AG10803 (cell line): ENCODE measurements at regions not wholly inside any gene's neighbourhood (a gene's known extent, or its start where the extent isn't known, plus 50 kb on each side); places are given as distances from the start of the nearest gene placed in this dataset.

Experiments
- DNase-seq: peaks from one replicate; pipeline ENCODE4 v3.0.0; 2010; ENCODE audit warnings: low read depth
- H3K4me3 ChIP-seq: 2 replicates; pipeline ENCODE4 v1.5.1; 2011; ENCODE audit warnings: mild to moderate bottlenecking, low read length, control low read depth
- TF ChIP-seq, protein P1 (sequence below): conservative IDR thresholded peaks from 2 replicates; pipeline ENCODE4 v1.5.1; 2011; ENCODE audit warnings: mild to moderate bottlenecking, low read length, control low read depth, inconsistent platforms

DNA sequence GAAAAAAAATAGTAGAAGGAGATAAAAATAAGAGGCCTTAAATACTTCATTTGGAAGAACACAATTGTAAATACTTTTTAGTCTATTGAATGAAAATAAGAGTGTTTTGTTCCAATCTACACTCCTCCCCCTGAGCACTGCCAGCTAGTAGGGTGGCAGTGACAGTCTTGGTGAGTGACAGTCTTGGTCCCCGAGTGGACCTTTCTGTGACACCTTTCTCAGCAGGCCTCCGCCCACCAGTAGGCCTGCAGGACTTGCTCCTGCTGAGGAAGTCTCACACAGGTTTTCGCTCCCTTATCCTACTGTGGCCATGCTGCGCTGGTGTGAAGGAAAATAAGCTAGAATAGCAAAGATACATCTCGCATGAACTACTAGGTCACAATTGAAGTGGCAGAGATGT, 666.8 kb downstream of the NR4A2 start:
- H3K4me3 ChIP-seq, result no peak overlapping the region
- TF ChIP-seq, protein P1, sequence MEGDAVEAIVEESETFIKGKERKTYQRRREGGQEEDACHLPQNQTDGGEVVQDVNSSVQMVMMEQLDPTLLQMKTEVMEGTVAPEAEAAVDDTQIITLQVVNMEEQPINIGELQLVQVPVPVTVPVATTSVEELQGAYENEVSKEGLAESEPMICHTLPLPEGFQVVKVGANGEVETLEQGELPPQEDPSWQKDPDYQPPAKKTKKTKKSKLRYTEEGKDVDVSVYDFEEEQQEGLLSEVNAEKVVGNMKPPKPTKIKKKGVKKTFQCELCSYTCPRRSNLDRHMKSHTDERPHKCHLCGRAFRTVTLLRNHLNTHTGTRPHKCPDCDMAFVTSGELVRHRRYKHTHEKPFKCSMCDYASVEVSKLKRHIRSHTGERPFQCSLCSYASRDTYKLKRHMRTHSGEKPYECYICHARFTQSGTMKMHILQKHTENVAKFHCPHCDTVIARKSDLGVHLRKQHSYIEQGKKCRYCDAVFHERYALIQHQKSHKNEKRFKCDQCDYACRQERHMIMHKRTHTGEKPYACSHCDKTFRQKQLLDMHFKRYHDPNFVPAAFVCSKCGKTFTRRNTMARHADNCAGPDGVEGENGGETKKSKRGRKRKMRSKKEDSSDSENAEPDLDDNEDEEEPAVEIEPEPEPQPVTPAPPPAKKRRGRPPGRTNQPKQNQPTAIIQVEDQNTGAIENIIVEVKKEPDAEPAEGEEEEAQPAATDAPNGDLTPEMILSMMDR, result no peak
- DNase-seq, result no peak

DNA sequence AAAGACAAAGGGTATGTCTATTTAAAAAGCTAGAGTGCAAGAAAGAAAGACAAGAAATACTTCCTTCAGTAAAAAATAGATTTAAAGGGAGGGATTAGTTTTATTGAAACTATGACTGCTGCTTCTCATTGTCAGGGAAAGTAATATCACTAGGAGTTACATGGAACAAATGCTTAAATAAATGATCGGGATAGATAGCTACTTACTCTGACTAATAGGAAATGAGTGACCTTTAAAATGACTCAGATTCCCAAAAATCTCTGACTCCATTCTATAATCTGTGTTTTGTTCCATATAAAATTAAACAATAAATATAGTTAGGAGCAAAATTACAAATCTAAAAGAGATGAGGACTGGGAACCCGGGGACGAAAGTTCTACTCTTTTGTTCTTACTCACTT, 669.3 kb downstream of the NR4A2 start:
- no peak overlapping the region for H3K4me3 ChIP-seq
- DNase-seq, result no peak
- TF ChIP-seq, protein P1, result no peak

DNA sequence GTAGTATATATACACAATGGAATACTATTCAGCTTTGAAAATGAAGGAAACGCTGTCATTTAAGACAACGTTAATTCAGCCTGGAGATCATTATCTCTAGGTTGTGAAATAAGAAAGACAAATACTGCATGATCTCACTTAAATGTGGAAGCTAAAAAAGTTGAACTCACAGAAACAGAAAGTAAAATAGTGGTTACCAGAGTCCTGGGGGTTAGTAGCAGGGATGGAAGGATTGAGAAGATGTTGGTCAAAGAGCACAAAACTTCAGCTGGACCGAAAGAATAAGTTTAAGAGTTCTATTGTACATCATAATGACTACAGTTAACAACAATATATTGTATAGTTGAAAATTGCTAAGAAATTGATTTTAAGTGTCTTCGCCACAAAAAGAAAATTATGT, 670.3 kb downstream of the NR4A2 start:
- TF ChIP-seq, protein P1, result no peak
- no peak overlapping the region for H3K4me3 ChIP-seq
- no peak for DNase-seq

DNA sequence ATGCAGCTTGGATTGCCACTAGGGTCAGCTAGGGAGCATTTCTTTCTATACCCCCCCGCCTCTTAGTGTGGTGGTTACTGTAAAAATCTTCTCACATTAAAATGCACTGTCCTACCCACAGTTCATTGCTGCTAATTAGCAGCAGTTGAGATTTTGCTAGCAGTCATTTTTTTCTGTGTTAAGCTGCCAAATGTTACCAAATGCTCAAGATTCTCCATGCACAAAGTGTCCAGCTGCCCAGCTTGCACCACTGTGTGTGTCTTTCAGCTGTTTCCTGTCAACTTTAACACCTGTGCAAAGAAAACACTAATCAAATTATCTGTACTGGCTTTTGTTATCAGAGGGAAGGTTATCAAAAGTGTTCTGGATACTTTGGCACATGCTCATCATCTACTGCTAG, 679.3 kb downstream of the NR4A2 start:
- no peak for DNase-seq
- no peak overlapping the region for H3K4me3 ChIP-seq
- TF ChIP-seq, protein P1, result no peak

DNA sequence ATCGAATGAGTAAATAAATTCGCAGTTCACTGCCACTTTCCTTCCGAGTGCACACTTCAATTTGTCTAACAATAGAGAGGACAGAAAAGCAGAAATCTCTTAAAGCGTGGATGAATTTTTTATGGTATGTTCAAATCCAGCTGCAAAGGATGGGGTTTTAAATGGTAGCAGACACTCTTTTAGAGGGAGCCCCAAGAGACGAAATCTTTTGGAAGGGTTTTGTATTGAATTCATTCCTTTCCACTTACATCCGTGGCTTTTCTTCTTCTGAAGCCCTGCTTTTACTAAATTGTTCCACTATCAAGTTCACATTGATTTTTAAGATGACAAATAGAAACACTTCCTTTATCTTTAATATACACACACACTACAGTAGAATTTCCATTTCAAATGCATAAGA, 680.7 kb downstream of the NR4A2 start:
- no peak for DNase-seq
- no peak overlapping the region for H3K4me3 ChIP-seq
- TF ChIP-seq, protein P1, result no peak

DNA sequence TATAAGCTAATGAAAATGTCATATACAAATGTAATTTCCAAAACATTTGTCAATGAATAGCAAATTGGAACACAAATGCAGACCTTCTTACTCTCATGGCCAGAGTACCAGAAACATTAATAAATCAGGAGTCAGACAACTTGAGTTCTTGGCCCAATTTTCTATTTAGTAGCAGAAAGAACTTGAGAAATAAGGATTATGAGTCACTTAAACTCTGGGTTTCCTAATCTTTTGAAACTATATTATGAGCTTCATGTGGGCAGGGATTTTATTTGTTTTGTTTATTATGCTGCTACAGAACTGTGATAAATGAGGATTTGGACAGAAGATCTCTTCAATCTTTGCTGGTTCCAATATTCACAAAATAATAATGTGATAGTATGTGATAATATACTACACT, 686.7 kb downstream of the NR4A2 start:
- DNase-seq, result no peak
- no peak overlapping the region for H3K4me3 ChIP-seq
- TF ChIP-seq, protein P1, result no peak

DNA sequence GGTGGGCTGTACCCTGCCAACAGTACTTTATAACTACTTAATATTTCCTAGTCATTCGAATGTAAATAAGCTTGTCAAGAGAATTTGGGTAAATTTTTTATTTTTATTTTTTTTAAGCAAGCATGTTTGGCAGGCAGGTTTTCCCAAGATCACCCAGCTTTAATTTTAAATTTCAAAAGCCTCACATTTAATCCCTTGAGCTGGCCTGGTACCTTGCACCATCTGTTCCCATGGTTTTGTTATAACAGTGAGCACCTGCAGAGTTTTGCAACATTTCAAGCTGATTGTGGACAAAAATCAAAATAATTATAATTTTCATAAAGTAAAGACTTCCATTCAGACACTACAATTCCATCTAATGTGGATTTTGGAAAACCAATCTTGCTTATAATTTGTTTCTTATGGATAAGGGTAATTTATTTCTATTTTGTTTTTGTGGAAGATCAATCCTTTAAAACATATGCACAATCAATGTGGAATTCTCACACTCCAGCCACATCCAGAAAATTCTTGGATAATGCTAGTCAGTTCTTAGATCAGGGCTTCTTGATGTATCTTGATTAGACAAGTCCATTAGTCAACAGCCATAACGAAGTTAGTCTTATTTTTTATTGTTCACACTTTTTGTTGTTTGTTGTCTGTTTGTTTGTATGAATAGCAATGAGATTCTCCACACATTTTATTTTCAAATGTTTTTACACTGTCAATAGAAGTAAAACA, 689.3 kb downstream of the NR4A2 start:
- H3K4me3 ChIP-seq, result no peak overlapping the region
- DNase-seq, result no peak
- TF ChIP-seq, protein P1, result no peak
